ENCODE measurements at regions not wholly inside any gene's neighbourhood (a gene's known extent, or its start where the extent isn't known, plus 50 kb on each side); places are given as distances from the start of the nearest gene placed in this dataset.

GRCh38 chr3:13150624-13151023 lies 77.4 kb upstream of the IQSEC1 start:
- peaks cover 0 to 9% (median 4%) of the 10 kb centered on the region in 4 donors for H3K4me1 ChIP-seq
- H3K27ac ChIP-seq (replicated peaks in 1 of 4), result no peak overlapping the region
- H3K27me3 ChIP-seq, result peaks cover 0 to 36% (median 2%) of the 10 kb centered on the region in 4 donors
- no peak for TF ChIP-seq CTCF (IDR thresholded peaks at IDR 0.05)
- no peak for TF ChIP-seq POLR2A (IDR thresholded peaks at IDR 0.05; ENCODE audit: low read depth)
- TF ChIP-seq POLR2AphosphoS5 (IDR thresholded peaks at IDR 0.05), result no peak
- TF ChIP-seq EP300 (IDR thresholded peaks at IDR 0.05), result no peak
- DNase-seq (ENCODE audit: extremely low spot score), result no peak
- H3K4me3 ChIP-seq, result no peak overlapping the region
- no peaks in the 10 kb centered on the region for H3K36me3 ChIP-seq
- peaks cover 0 to 7% (median 5%) of the 10 kb centered on the region in 4 donors for H3K9me3 ChIP-seq
- intact Hi-C loops (cut with DNase I), result no loop called here
- WGBS, result 77% methylated on average over 5 of the region's 5 CpGs

- H3K27me3 ChIP-seq, result peaks cover 0 to 47% (median 2%) of the 10 kb centered on the region in 4 donors
- H3K27ac ChIP-seq (replicated peaks in 1 of 4), result no peak overlapping the region
- intact Hi-C loops (cut with DNase I), result no loop called here
- peaks cover 0 to 9% (median 4%) of the 10 kb centered on the region in 4 donors for H3K4me1 ChIP-seq
- H3K9me3 ChIP-seq, result peaks cover 0 to 4% (median 0%) of the 10 kb centered on the region in 4 donors
- WGBS, result 54% methylated on average over 15 of the region's 19 CpGs
- no peaks in the 10 kb centered on the region for H3K36me3 ChIP-seq
- H3K4me3 ChIP-seq, result no peak overlapping the region
- no peak for DNase-seq (ENCODE audit: extremely low spot score)
- TF ChIP-seq POLR2A (IDR thresholded peaks at IDR 0.05; ENCODE audit: low read depth) (no peak), EP300 (IDR thresholded peaks at IDR 0.05) (no peak), CTCF (IDR thresholded peaks at IDR 0.05) (no peak), POLR2AphosphoS5 (IDR thresholded peaks at IDR 0.05) (no peak)
These were observed 76.3 kb upstream of the IQSEC1 start for GRCh38 chr3:13149330-13150108.

- no peak for DNase-seq (ENCODE audit: extremely low spot score)
- intact Hi-C loops (cut with DNase I), result no loop called here
- peaks cover 0 to 9% (median 4%) of the 10 kb centered on the region in 4 donors for H3K4me1 ChIP-seq
- no peak overlapping the region for H3K4me3 ChIP-seq
- H3K27ac ChIP-seq (replicated peaks in 1 of 4), result no peak overlapping the region
- H3K9me3 ChIP-seq, result peaks cover 0 to 4% (median 0%) of the 10 kb centered on the region in 4 donors
- TF ChIP-seq POLR2AphosphoS5 (IDR thresholded peaks at IDR 0.05) (no peak), CTCF (IDR thresholded peaks at IDR 0.05) (no peak), POLR2A (IDR thresholded peaks at IDR 0.05; ENCODE audit: low read depth) (no peak), EP300 (IDR thresholded peaks at IDR 0.05) (no peak)
- no peaks in the 10 kb centered on the region for H3K36me3 ChIP-seq
- WGBS, result 64% methylated on average over 8 of the region's 13 CpGs
- peaks cover 0 to 49% (median 2%) of the 10 kb centered on the region in 4 donors for H3K27me3 ChIP-seq
These were observed 75.5 kb upstream of the IQSEC1 start for GRCh38 chr3:13148561-13149329.

- no peak for TF ChIP-seq CTCF (IDR thresholded peaks at IDR 0.05)
- TF ChIP-seq POLR2AphosphoS5 (IDR thresholded peaks at IDR 0.05), result no peak
- TF ChIP-seq EP300 (IDR thresholded peaks at IDR 0.05), result no peak
- Histone ChIP-seq H3K4me3 (no peak overlapping the region), H3K27me3 (peaks cover 0 to 49% (median under 1%) of the 10 kb centered on the region in 4 donors), H3K4me1 (peaks cover 0 to 9% (median 4%) of the 10 kb centered on the region in 4 donors), H3K27ac (replicated peaks in 1 of 4) (no peak overlapping the region), H3K9me3 (peaks cover 0 to 4% (median 0%) of the 10 kb centered on the region in 4 donors), H3K36me3 (no peaks in the 10 kb centered on the region)
- WGBS, result 74% methylated on average over 7 of the region's 8 CpGs
- DNase-seq (ENCODE audit: extremely low spot score), result no peak
- intact Hi-C loops (cut with DNase I), result no loop called here
These were observed 74.9 kb upstream of the IQSEC1 start for GRCh38 chr3:13148126-13148525.
